ENCODE measurements at regions not wholly inside any gene's neighbourhood (a gene's known extent, or its start where the extent isn't known, plus 50 kb on each side); places are given as distances from the start of the nearest gene placed in this dataset.

DNA sequence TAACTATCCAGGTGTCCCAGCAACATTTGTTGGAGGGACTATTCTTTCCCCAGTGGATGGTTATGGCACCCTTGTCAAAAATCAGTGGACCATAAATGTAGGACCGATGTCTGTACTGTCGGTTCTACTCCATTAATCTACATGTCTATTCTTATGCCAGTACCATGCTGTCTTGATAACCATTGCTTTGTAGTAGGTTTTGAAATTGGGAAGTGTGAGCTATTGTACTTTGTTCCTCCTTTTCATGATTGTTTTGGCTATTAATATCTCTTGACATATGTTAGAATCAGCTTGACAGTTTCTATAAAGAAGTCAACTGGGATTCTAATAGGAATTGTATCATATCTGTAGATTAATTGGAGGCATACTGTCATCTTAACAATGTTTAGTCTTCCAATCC is 112.7 kb downstream of the HNRNPD start:
- Histone ChIP-seq H3K9me3 (ENCODE audit: low read depth) (no peaks in the 10 kb centered on the region), H3K4me1 (no peaks in the 10 kb centered on the region), H3K9ac (no peak overlapping the region), H2AFZ (replicated peaks) (no peak overlapping the region), H3F3A (ENCODE audit: low read depth) (no peaks in the 10 kb centered on the region), H3K27ac (no peak overlapping the region), H3K79me2 (ENCODE audit: low read depth) (no peaks in the 10 kb centered on the region), H3K4me3 (no peak overlapping the region), H3K27me3 (no peaks in the 10 kb centered on the region), H3K4me2 (no peak overlapping the region), H3K36me3 (no peaks in the 10 kb centered on the region), H4K20me1 (ENCODE audit: low read depth) (no peaks in the 10 kb centered on the region)
- TF ChIP-seq EZH2 (IDR thresholded peaks at IDR 0.05): no peak
- no peak for TF ChIP-seq EZH2phosphoT487 (IDR thresholded peaks at IDR 0.05)
- TF ChIP-seq, protein P1, sequence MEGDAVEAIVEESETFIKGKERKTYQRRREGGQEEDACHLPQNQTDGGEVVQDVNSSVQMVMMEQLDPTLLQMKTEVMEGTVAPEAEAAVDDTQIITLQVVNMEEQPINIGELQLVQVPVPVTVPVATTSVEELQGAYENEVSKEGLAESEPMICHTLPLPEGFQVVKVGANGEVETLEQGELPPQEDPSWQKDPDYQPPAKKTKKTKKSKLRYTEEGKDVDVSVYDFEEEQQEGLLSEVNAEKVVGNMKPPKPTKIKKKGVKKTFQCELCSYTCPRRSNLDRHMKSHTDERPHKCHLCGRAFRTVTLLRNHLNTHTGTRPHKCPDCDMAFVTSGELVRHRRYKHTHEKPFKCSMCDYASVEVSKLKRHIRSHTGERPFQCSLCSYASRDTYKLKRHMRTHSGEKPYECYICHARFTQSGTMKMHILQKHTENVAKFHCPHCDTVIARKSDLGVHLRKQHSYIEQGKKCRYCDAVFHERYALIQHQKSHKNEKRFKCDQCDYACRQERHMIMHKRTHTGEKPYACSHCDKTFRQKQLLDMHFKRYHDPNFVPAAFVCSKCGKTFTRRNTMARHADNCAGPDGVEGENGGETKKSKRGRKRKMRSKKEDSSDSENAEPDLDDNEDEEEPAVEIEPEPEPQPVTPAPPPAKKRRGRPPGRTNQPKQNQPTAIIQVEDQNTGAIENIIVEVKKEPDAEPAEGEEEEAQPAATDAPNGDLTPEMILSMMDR (IDR thresholded peaks at IDR 0.05): no peak
- Mint-ChIP-seq H3K36me3 (no peaks in the 10 kb centered on the region), H3K4me3 (no peak overlapping the region), H3K4me1 (no peaks in the 10 kb centered on the region), H3K9me3 (no peaks in the 10 kb centered on the region), H3K27ac (no peak overlapping the region), H3K27me3 (ENCODE audit: insufficient read depth, low read depth) (peaks cover 3% of the 10 kb centered on the region)
- no peak for DNase-seq (ENCODE audit: low spot score)

DNA sequence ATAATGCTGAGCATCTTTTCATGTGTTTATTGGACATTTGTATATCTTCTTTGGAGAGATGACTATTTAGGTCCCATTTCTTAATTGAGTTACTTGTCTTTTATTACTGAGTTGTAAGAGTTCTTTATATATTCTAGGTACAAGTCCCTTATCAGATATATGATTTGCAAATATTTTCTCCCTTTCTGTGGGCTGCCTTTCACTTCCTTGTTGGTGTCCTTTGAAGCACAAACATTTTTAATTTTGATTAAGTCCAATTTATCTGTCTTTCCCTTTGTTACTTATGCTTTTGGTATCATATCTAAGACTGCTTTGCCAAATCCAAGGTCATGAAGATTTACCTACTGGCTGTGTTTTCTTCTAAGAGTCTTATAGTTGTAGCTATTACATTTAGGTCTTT is 113.2 kb downstream of the HNRNPD start:
- Mint-ChIP-seq H3K27ac (no peak overlapping the region), H3K4me3 (no peak overlapping the region), H3K36me3 (no peaks in the 10 kb centered on the region), H3K9me3 (no peaks in the 10 kb centered on the region), H3K27me3 (ENCODE audit: insufficient read depth, low read depth) (peaks cover 3% of the 10 kb centered on the region), H3K4me1 (no peaks in the 10 kb centered on the region)
- Histone ChIP-seq H3K4me2 (no peak overlapping the region), H3K36me3 (no peaks in the 10 kb centered on the region), H2AFZ (replicated peaks) (no peak overlapping the region), H3K79me2 (ENCODE audit: low read depth) (no peaks in the 10 kb centered on the region), H3K4me3 (no peak overlapping the region), H3K27ac (no peak overlapping the region), H3K9ac (no peak overlapping the region), H3K4me1 (no peaks in the 10 kb centered on the region), H3F3A (ENCODE audit: low read depth) (no peaks in the 10 kb centered on the region), H3K9me3 (ENCODE audit: low read depth) (no peaks in the 10 kb centered on the region), H3K27me3 (no peaks in the 10 kb centered on the region), H4K20me1 (ENCODE audit: low read depth) (no peaks in the 10 kb centered on the region)
- no peak for DNase-seq (ENCODE audit: low spot score)
- TF ChIP-seq EZH2 (IDR thresholded peaks at IDR 0.05): no peak
- TF ChIP-seq EZH2phosphoT487 (IDR thresholded peaks at IDR 0.05): no peak
- TF ChIP-seq, protein P1 (IDR thresholded peaks at IDR 0.05): no peak

DNA sequence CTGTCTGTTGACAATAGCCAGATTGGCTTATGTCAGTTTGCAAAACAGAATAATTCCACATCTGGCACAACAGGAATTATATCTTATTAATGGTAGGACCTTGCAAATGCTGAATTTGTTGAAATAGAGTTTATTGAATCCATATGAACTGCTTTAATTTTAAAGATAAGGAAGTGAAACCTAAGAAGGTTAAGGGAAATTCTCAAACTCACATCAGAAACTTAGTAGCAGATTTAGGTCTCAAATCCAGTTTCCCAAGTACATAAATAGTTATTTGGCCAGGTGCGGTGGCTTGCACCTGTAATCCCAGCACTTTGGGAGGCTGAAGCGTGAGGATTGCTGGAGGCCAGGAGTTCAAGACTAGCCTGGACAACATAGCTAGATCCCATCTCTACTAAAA is 117.1 kb downstream of the HNRNPD start:
- H3K27ac ChIP-seq: no peak overlapping the region
- no peak overlapping the region for H3K4me3 ChIP-seq
- Mint-ChIP-seq H3K4me1 (no peaks in the 10 kb centered on the region), H3K9me3 (no peaks in the 10 kb centered on the region), H3K27ac (no peak overlapping the region), H3K4me3 (no peak overlapping the region), H3K27me3 (ENCODE audit: insufficient read depth, low read depth) (no peaks in the 10 kb centered on the region), H3K36me3 (no peaks in the 10 kb centered on the region)
- no peaks in the 10 kb centered on the region for H3F3A ChIP-seq (ENCODE audit: low read depth)
- TF ChIP-seq EZH2phosphoT487 (IDR thresholded peaks at IDR 0.05): no peak
- no peak for TF ChIP-seq EZH2 (IDR thresholded peaks at IDR 0.05)
- TF ChIP-seq, protein P1 (IDR thresholded peaks at IDR 0.05): no peak
- DNase-seq (ENCODE audit: low spot score): no peak
- H3K4me2 ChIP-seq: no peak overlapping the region
- H2AFZ ChIP-seq (replicated peaks): no peak overlapping the region
- H3K79me2 ChIP-seq (ENCODE audit: low read depth): no peaks in the 10 kb centered on the region
- H3K27me3 ChIP-seq: no peaks in the 10 kb centered on the region
- no peaks in the 10 kb centered on the region for H3K36me3 ChIP-seq
- no peaks in the 10 kb centered on the region for H4K20me1 ChIP-seq (ENCODE audit: low read depth)
- H3K9me3 ChIP-seq (ENCODE audit: low read depth): no peaks in the 10 kb centered on the region
- H3K9ac ChIP-seq: no peak overlapping the region
- H3K4me1 ChIP-seq: no peaks in the 10 kb centered on the region

DNA sequence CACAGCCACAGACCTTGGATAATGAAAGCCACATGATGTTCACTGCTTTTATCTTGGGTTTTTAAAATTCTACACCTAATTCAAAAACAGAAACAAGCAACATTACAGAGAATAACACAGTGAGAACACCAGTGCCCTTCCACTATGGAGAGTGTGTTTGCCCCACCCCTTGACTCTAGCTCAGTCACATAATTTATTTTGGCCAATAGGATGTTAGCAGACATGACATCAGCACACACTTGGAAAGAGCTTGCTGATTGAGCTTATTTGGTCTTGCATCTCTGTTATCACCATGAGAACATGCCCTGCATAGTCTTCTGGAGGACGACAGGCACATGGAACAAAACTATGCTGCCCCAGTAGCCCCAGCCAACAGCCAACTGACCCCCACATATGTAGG is 118.1 kb downstream of the HNRNPD start:
- Histone ChIP-seq H3K9ac (no peak overlapping the region), H3K4me3 (no peak overlapping the region), H3K27ac (no peak overlapping the region), H2AFZ (replicated peaks) (no peak overlapping the region), H3K4me1 (no peaks in the 10 kb centered on the region), H3K79me2 (ENCODE audit: low read depth) (no peaks in the 10 kb centered on the region), H3F3A (ENCODE audit: low read depth) (no peaks in the 10 kb centered on the region), H3K27me3 (no peaks in the 10 kb centered on the region), H3K9me3 (ENCODE audit: low read depth) (no peaks in the 10 kb centered on the region), H3K4me2 (no peak overlapping the region), H3K36me3 (no peaks in the 10 kb centered on the region), H4K20me1 (ENCODE audit: low read depth) (no peaks in the 10 kb centered on the region)
- no peaks in the 10 kb centered on the region for H3K36me3 Mint-ChIP-seq
- H3K27me3 Mint-ChIP-seq (ENCODE audit: insufficient read depth, low read depth): no peaks in the 10 kb centered on the region
- no peak overlapping the region for H3K4me3 Mint-ChIP-seq
- no peaks in the 10 kb centered on the region for H3K4me1 Mint-ChIP-seq
- no peak for DNase-seq (ENCODE audit: low spot score)
- no peak overlapping the region for H3K27ac Mint-ChIP-seq
- TF ChIP-seq EZH2 (IDR thresholded peaks at IDR 0.05): no peak
- no peak for TF ChIP-seq EZH2phosphoT487 (IDR thresholded peaks at IDR 0.05)
- TF ChIP-seq, protein P1 (IDR thresholded peaks at IDR 0.05): no peak
- H3K9me3 Mint-ChIP-seq: no peaks in the 10 kb centered on the region

Measured in neural progenitor cell (in vitro differentiated cells).